ENCODE measurements at regions not wholly inside any gene's neighbourhood (a gene's known extent, or its start where the extent isn't known, plus 50 kb on each side); places are given as distances from the start of the nearest gene placed in this dataset.

DNA sequence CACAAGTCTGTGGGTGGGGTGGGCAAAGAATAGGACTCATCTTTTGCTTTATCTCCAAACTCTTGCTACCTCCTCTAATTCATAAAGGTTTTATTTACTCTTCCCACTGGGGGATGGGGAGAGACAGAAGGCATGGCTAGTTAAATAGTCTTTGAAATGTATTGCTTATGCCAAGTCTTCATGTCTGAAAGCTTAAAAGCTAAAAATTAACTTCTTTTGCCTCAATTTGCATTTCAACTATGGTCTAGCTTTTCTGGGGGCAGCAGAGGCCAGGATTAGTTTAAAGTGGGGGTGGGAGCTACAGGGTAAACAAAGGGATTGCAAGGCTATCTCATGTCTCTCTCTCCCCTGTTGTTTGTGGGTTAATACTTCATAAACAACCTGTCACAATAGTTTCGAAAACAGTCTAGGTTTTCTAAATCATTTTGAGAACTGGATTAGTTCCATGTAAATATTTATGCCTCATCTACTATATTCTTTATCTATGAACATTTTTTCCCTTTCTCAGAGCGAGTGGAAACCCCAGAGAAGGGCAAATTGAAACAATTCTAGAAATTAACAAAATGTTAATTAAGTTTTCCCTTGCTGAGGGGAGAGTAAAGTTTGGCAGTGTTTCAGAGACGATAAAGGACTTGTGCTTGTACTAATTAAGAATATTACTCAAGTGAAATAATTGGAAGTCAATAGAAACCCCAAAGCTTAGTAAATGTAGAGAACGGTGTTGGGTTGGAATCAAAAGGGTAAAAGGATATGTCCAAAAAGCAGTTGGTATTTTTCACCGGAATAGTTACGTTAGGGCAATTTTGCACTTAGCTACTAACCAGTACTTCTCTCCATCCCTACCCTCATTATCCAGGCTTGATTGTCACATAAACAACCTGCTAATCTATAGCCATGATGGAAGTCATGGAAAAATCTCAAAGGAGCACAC lies 182.2 kb downstream of the GIPC2 start:
- Histone ChIP-seq H3K27ac (ENCODE audit: low read length) (no peak overlapping the region), H3K4me3 (ENCODE audit: low read length) (no peak overlapping the region), H3K36me3 (ENCODE audit: control insufficient read depth, low read depth, low read length) (no peaks in the 10 kb centered on the region), H3K9me3 (ENCODE audit: control insufficient read depth, low read depth, low read length) (no peaks in the 10 kb centered on the region), H3K9ac (ENCODE audit: low read length) (no peak overlapping the region), H3K27me3 (ENCODE audit: control insufficient read depth, insufficient read depth, low read length) (peaks cover 65% of the 10 kb centered on the region), H3K4me1 (ENCODE audit: control insufficient read depth, low read depth, low read length) (peaks cover 12% of the 10 kb centered on the region)

DNA sequence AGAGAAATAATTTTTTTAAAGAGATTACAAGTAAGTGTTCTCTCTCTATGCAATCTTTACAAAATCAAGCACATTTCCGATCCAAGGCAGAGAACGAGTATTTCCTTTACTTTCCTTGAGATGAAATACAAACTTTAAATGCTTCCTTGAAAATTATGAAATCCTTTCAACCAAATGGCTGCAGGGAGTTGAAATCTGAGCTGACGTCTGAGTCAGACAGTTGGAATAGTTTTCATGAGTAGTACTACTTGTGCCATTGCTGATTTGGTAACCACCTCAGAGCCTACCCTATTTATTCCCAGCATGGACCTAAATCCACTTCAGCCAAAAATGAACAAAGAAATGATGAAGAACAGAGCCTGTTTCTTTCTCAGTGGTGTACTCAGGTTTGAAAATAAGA lies 183.6 kb downstream of the GIPC2 start:
- peaks cover 79% of the 10 kb centered on the region for H3K27me3 ChIP-seq (ENCODE audit: control insufficient read depth, insufficient read depth, low read length)
- H3K36me3 ChIP-seq (ENCODE audit: control insufficient read depth, low read depth, low read length) = no peaks in the 10 kb centered on the region
- no peak overlapping the region for H3K4me3 ChIP-seq (ENCODE audit: low read length)
- H3K9me3 ChIP-seq (ENCODE audit: control insufficient read depth, low read depth, low read length) = no peaks in the 10 kb centered on the region
- H3K27ac ChIP-seq (ENCODE audit: low read length) = no peak overlapping the region
- peaks cover 12% of the 10 kb centered on the region for H3K4me1 ChIP-seq (ENCODE audit: control insufficient read depth, low read depth, low read length)
- no peak overlapping the region for H3K9ac ChIP-seq (ENCODE audit: low read length)

DNA sequence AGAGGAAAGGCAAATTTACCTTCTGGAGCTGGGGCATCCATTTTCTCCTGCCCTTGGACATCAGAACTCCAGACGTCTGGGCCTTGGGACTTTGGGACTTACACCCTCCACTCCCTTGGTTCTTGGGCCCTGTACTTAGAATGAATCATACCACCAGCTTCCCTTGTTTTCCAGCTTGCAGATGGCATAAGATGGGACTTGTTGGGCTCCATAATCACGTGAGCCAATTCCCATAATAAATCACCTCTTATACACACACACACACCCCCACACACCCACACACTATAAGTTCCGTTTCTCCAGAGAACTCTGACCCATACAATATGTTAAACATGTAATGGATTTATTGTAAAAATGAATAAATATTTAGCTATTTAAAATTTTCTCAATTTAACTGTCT lies 185.7 kb downstream of the GIPC2 start:
- no peak overlapping the region for H3K27ac ChIP-seq (ENCODE audit: low read length)
- H3K4me3 ChIP-seq (ENCODE audit: low read length) = no peak overlapping the region
- no peaks in the 10 kb centered on the region for H3K36me3 ChIP-seq (ENCODE audit: control insufficient read depth, low read depth, low read length)
- no peak overlapping the region for H3K9ac ChIP-seq (ENCODE audit: low read length)
- H3K9me3 ChIP-seq (ENCODE audit: control insufficient read depth, low read depth, low read length) = no peaks in the 10 kb centered on the region
- H3K4me1 ChIP-seq (ENCODE audit: control insufficient read depth, low read depth, low read length) = no peaks in the 10 kb centered on the region
- H3K27me3 ChIP-seq (ENCODE audit: control insufficient read depth, insufficient read depth, low read length) = peaks cover 96% of the 10 kb centered on the region

DNA sequence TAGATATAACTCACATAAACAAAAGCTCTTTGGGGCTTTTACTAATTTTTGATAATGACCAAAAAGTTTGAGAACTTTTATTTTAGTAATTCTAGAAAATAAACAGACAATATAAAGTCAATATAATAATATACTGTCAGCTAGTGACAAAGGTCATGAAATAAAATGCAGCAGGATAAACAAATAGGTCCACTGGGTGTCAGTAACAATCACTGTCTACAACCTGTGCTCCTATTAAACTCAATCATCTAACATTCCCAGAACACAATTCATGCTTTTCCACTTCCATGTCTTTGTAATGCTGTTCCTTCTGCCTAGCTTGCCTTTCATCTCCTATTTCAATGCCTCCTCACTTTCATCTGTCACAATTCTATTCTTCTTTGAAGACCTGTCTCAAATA lies 186.1 kb downstream of the GIPC2 start:
- Histone ChIP-seq H3K4me1 (ENCODE audit: control insufficient read depth, low read depth, low read length) (peaks cover 1% of the 10 kb centered on the region), H3K4me3 (ENCODE audit: low read length) (no peak overlapping the region), H3K36me3 (ENCODE audit: control insufficient read depth, low read depth, low read length) (no peaks in the 10 kb centered on the region)

DNA sequence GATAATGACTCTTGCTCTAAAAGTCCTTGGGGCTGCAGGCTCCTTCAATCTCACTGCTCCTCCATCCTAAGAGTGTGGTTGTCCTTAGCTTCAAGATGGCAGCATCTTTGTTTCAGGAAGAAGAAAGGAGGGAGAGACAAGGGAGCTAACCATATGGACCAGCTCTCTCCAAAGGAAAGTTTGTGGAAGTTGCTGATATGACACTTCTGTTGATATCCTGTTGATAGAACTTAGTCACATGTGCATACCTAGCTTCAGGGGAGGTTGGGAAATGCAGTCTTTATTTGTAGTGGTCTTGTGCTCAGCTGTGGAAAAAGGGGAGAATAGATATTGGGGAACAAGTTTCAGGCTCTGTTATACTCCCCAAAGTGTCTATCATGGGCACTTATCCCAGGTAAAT lies 186.9 kb downstream of the GIPC2 start:
- H3K27ac ChIP-seq (ENCODE audit: low read length) = no peak overlapping the region
- H3K4me3 ChIP-seq (ENCODE audit: low read length) = no peak overlapping the region
- no peaks in the 10 kb centered on the region for H3K9me3 ChIP-seq (ENCODE audit: control insufficient read depth, low read depth, low read length)
- H3K9ac ChIP-seq (ENCODE audit: low read length) = no peak overlapping the region
- H3K27me3 ChIP-seq (ENCODE audit: control insufficient read depth, insufficient read depth, low read length) = peaks cover 97% of the 10 kb centered on the region
- H3K4me1 ChIP-seq (ENCODE audit: control insufficient read depth, low read depth, low read length) = peaks cover 5% of the 10 kb centered on the region
- no peaks in the 10 kb centered on the region for H3K36me3 ChIP-seq (ENCODE audit: control insufficient read depth, low read depth, low read length)

More for the DNA sequence above, 186.1 kb downstream of the GIPC2 start:
- H3K27ac ChIP-seq (ENCODE audit: low read length) = no peak overlapping the region
- no peaks in the 10 kb centered on the region for H3K9me3 ChIP-seq (ENCODE audit: control insufficient read depth, low read depth, low read length)
- no peak overlapping the region for H3K9ac ChIP-seq (ENCODE audit: low read length)
- peaks cover 96% of the 10 kb centered on the region for H3K27me3 ChIP-seq (ENCODE audit: control insufficient read depth, insufficient read depth, low read length)

DNA sequence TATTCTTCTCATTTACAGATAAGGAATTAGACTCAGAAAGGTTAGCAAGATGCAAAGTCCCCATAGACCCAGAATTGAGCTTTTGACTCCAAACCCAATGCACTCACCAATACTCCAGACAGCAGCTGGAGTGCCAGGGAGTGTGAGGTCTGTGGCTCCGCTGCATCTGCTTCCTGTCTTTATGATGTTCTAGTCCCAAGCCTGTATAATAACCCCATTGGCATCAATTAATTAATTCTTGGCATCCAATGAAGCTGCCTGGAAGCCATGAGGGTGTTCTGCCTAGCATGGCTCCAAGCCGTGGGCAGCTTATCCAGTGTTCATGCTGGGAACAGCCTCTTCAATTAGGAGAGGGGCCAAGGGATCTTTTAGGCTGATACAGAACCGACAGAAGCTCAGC lies 188.7 kb downstream of the GIPC2 start:
- Histone ChIP-seq H3K36me3 (ENCODE audit: control insufficient read depth, low read depth, low read length) (no peaks in the 10 kb centered on the region), H3K27ac (ENCODE audit: low read length) (no peak overlapping the region), H3K27me3 (ENCODE audit: control insufficient read depth, insufficient read depth, low read length) (peaks cover 99% of the 10 kb centered on the region), H3K4me3 (ENCODE audit: low read length) (no peak overlapping the region), H3K4me1 (ENCODE audit: control insufficient read depth, low read depth, low read length) (peaks cover 10% of the 10 kb centered on the region), H3K9me3 (ENCODE audit: control insufficient read depth, low read depth, low read length) (no peaks in the 10 kb centered on the region), H3K9ac (ENCODE audit: low read length) (no peak overlapping the region)

DNA sequence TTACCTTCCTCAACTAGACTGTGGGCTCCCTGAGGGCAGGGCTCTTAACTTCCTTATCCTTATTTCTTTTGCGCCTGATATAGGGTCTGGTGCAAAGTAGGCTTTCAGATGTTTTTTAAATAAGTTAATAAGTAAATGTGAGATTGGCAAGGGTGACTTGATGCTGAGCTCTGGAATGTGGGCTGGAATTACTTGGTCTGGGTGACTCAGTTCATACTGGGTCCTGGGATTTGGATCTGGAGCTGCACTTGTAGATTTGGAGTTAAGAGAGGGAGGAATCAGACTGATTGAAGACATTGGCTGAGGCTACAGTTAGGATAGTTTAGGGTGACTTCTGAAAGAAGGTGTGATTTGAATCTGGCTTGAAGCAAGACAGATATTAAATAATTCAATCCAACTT lies 190.9 kb downstream of the GIPC2 start:
- H3K27me3 ChIP-seq (ENCODE audit: control insufficient read depth, insufficient read depth, low read length) = peaks cover 100% of the 10 kb centered on the region
- peaks cover 10% of the 10 kb centered on the region for H3K4me1 ChIP-seq (ENCODE audit: control insufficient read depth, low read depth, low read length)
- no peak overlapping the region for H3K4me3 ChIP-seq (ENCODE audit: low read length)
- no peaks in the 10 kb centered on the region for H3K9me3 ChIP-seq (ENCODE audit: control insufficient read depth, low read depth, low read length)
- H3K27ac ChIP-seq (ENCODE audit: low read length) = no peak overlapping the region
- no peak overlapping the region for H3K9ac ChIP-seq (ENCODE audit: low read length)
- H3K36me3 ChIP-seq (ENCODE audit: control insufficient read depth, low read depth, low read length) = no peaks in the 10 kb centered on the region

DNA sequence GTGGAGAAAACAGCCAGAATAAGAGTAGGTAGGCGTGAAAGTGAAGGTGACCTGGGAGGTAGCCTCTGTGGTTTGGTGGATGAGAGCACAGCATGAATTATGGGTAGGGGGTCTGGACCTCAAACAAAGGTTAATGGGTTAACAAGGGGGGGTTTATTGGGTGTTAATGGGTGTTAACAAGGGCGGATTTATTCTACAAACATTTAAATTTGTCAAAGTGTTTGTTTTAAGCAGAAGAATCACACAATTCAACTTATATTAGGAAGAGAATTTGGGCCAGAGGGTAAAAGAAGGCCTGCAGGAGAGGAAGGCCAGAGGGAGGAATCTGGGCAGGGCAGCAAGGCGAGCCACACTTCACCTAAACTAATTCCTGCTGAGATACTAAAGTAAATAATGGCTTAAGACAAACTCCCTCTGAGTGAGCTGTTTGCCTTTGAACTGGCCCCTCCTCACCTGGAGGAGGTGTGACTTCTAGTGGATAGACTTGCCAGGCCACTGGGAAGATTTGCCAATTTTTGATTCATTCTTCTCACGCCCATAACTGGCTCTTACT lies 191.7 kb downstream of the GIPC2 start:
- H3K9me3 ChIP-seq (ENCODE audit: control insufficient read depth, low read depth, low read length) = no peaks in the 10 kb centered on the region
- no peak overlapping the region for H3K9ac ChIP-seq (ENCODE audit: low read length)
- peaks cover 100% of the 10 kb centered on the region for H3K27me3 ChIP-seq (ENCODE audit: control insufficient read depth, insufficient read depth, low read length)
- H3K27ac ChIP-seq (ENCODE audit: low read length) = no peak overlapping the region
- peaks cover 10% of the 10 kb centered on the region for H3K4me1 ChIP-seq (ENCODE audit: control insufficient read depth, low read depth, low read length)
- H3K36me3 ChIP-seq (ENCODE audit: control insufficient read depth, low read depth, low read length) = no peaks in the 10 kb centered on the region
- H3K4me3 ChIP-seq (ENCODE audit: low read length) = no peak overlapping the region

DNA sequence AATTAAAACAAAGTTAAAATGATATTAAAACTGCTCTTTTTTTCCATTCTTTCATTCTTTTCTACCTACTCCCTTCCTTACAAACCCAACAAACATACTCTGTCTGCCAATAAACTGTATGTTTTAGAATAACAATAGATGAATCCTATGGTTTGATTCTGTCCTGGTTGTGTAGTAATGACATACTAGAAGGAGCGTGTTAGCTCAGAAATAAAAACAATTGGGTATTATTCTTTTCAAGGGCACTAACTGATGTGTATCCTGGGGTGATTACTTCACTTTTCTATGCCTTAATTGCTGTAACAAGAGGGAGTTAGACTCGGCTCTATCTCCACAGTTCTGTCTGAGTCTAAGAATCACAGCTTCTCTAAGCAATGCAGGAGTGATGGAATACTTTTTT lies 194.4 kb downstream of the GIPC2 start:
- Histone ChIP-seq H3K4me1 (ENCODE audit: control insufficient read depth, low read depth, low read length) (peaks cover 10% of the 10 kb centered on the region), H3K9ac (ENCODE audit: low read length) (no peak overlapping the region), H3K27ac (ENCODE audit: low read length) (no peak overlapping the region), H3K27me3 (ENCODE audit: control insufficient read depth, insufficient read depth, low read length) (peaks cover 79% of the 10 kb centered on the region), H3K36me3 (ENCODE audit: control insufficient read depth, low read depth, low read length) (no peaks in the 10 kb centered on the region), H3K4me3 (ENCODE audit: low read length) (no peak overlapping the region), H3K9me3 (ENCODE audit: control insufficient read depth, low read depth, low read length) (no peaks in the 10 kb centered on the region)

DNA sequence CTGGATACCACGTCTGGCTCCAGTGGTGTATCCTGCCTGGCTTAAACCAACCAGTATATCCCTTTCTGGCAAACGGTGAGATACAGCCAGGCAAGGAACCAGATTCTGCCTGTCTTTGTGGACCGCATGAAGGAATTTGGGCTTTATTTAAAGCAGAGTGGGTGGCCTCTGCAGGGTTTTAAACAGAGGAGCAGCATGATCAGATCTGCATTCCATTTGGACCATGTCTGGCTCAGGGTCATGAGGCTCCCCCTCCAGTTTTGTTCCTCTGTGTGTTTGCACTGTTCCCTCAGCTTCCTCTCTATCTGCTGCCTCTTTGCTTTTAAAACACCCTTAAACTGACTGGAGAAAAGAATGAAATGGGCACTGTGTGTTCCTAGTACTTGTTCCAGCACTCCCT lies 195.0 kb downstream of the GIPC2 start:
- no peak overlapping the region for H3K4me3 ChIP-seq (ENCODE audit: low read length)
- no peak overlapping the region for H3K27ac ChIP-seq (ENCODE audit: low read length)

DNA sequence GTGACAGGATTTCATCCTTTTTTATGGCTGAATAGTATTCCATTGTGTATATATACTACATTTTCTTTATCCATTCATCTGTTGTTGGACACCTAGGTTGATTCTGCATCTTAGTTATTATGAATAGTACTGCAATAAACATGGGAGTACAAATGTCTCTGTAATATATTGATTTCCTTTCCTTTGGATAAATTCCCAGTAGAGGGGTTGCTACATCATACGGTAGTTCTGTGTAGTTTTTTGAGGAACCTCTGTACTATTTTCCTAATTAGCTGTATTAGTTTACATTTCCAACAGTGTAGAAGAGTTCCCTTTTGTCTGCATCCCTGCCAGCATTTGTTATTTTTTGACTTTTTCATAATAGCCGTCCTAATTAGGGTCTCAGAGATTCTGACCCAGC lies 201.3 kb downstream of the GIPC2 start:
- no peak overlapping the region for H3K27ac ChIP-seq (ENCODE audit: low read length)
- no peaks in the 10 kb centered on the region for H3K36me3 ChIP-seq (ENCODE audit: control insufficient read depth, low read depth, low read length)
- H3K27me3 ChIP-seq (ENCODE audit: control insufficient read depth, insufficient read depth, low read length) = peaks cover 20% of the 10 kb centered on the region
- no peak overlapping the region for H3K4me3 ChIP-seq (ENCODE audit: low read length)
- no peaks in the 10 kb centered on the region for H3K9me3 ChIP-seq (ENCODE audit: control insufficient read depth, low read depth, low read length)
- no peaks in the 10 kb centered on the region for H3K4me1 ChIP-seq (ENCODE audit: control insufficient read depth, low read depth, low read length)
- no peak overlapping the region for H3K9ac ChIP-seq (ENCODE audit: low read length)

More for the DNA sequence above, 195.0 kb downstream of the GIPC2 start:
- Histone ChIP-seq H3K9ac (ENCODE audit: low read length) (no peak overlapping the region), H3K36me3 (ENCODE audit: control insufficient read depth, low read depth, low read length) (no peaks in the 10 kb centered on the region), H3K4me1 (ENCODE audit: control insufficient read depth, low read depth, low read length) (peaks cover 10% of the 10 kb centered on the region), H3K27me3 (ENCODE audit: control insufficient read depth, insufficient read depth, low read length) (peaks cover 74% of the 10 kb centered on the region), H3K9me3 (ENCODE audit: control insufficient read depth, low read depth, low read length) (no peaks in the 10 kb centered on the region)

DNA sequence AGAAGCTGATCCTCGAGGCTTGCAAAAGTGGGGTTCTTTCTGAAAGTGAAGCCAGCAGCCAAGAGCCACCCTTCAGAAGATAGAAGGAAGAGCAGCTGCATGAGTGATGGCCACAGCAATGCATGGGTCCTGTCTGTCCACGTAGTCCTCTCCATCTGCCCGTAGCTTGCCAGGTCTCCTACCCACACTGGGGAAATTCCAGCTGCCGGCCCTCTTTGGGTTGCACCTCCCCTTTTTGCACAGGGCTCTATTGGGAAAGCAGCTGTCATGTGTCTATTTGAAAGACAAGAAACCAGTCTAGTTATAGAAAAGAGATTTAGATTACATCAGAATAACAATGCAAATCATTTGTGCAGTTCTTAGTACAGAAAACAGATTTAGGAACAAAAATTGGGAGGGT lies 204.4 kb downstream of the GIPC2 start:
- Histone ChIP-seq H3K9ac (ENCODE audit: low read length) (no peak overlapping the region), H3K27ac (ENCODE audit: low read length) (no peak overlapping the region), H3K4me3 (ENCODE audit: low read length) (no peak overlapping the region), H3K4me1 (ENCODE audit: control insufficient read depth, low read depth, low read length) (no peaks in the 10 kb centered on the region), H3K9me3 (ENCODE audit: control insufficient read depth, low read depth, low read length) (no peaks in the 10 kb centered on the region), H3K27me3 (ENCODE audit: control insufficient read depth, insufficient read depth, low read length) (peaks cover 14% of the 10 kb centered on the region), H3K36me3 (ENCODE audit: control insufficient read depth, low read depth, low read length) (no peaks in the 10 kb centered on the region)
